ENCODE measurements at regions not wholly inside any gene's neighbourhood (a gene's known extent, or its start where the extent isn't known, plus 50 kb on each side); places are given as distances from the start of the nearest gene placed in this dataset.

- no peak overlapping the region for H3K27ac ChIP-seq
- H3K27me3 ChIP-seq: no peaks in the 10 kb centered on the region
- DNase-seq (no peak), ATAC-seq (no peak)
- TF ChIP-seq CTCF (IDR thresholded peaks at IDR 0.05): no peak
- H3K4me1 ChIP-seq: no peaks in the 10 kb centered on the region
- no peak overlapping the region for H3K4me3 ChIP-seq
- no peaks in the 10 kb centered on the region for H3K36me3 ChIP-seq
- intact Hi-C loops (cut with DNase I): no loop called here
- H3K9me3 ChIP-seq: no peaks in the 10 kb centered on the region
These were observed 324.0 kb downstream of the PARP8 start for GRCh38 chr5:50990296-50990924.

GRCh38 chr5:50995285-50995942 lies 329.0 kb downstream of the PARP8 start:
- Histone ChIP-seq H3K36me3 (no peaks in the 10 kb centered on the region), H3K27me3 (no peaks in the 10 kb centered on the region), H3K27ac (no peak overlapping the region), H3K4me3 (no peak overlapping the region), H3K9me3 (no peaks in the 10 kb centered on the region), H3K4me1 (no peaks in the 10 kb centered on the region)
- no peak for ATAC-seq
- no peak for DNase-seq
- intact Hi-C loops (cut with DNase I): no loop called here
- no peak for TF ChIP-seq CTCF (IDR thresholded peaks at IDR 0.05)

GRCh38 chr5:51001227-51001923 lies 334.9 kb downstream of the PARP8 start:
- DNase-seq (no peak), ATAC-seq (no peak)
- Histone ChIP-seq H3K4me1 (no peaks in the 10 kb centered on the region), H3K36me3 (no peaks in the 10 kb centered on the region), H3K4me3 (no peak overlapping the region), H3K27me3 (no peaks in the 10 kb centered on the region), H3K27ac (no peak overlapping the region), H3K9me3 (no peaks in the 10 kb centered on the region)
- no peak for TF ChIP-seq CTCF (IDR thresholded peaks at IDR 0.05)
- intact Hi-C loops (cut with DNase I): no loop called here

- no peak for TF ChIP-seq CTCF (IDR thresholded peaks at IDR 0.05)
- no peak for ATAC-seq
- intact Hi-C loops (cut with DNase I): no loop called here
These were observed 335.9 kb downstream of the PARP8 start for GRCh38 chr5:51002368-51002767.

GRCh38 chr5:51013036-51013435 lies 346.6 kb downstream of the PARP8 start:
- no peak for DNase-seq
- Histone ChIP-seq H3K36me3 (no peaks in the 10 kb centered on the region), H3K9me3 (no peaks in the 10 kb centered on the region), H3K4me3 (no peak overlapping the region), H3K4me1 (no peaks in the 10 kb centered on the region), H3K27ac (no peak overlapping the region), H3K27me3 (no peaks in the 10 kb centered on the region)
- intact Hi-C loops (cut with DNase I): no loop called here
- ATAC-seq: no peak
- no peak for TF ChIP-seq CTCF (IDR thresholded peaks at IDR 0.05)

More at GRCh38 chr5:51002368-51002767, 335.9 kb downstream of the PARP8 start:
- Histone ChIP-seq H3K27ac (no peak overlapping the region), H3K27me3 (no peaks in the 10 kb centered on the region), H3K4me1 (no peaks in the 10 kb centered on the region), H3K9me3 (no peaks in the 10 kb centered on the region), H3K4me3 (no peak overlapping the region), H3K36me3 (no peaks in the 10 kb centered on the region)
- no peak for DNase-seq

All from left lung (tissue), 4 donors.